HepG2 (cell line): ENCODE measurements at regions not wholly inside any gene's neighbourhood (a gene's known extent, or its start where the extent isn't known, plus 50 kb on each side); places are given as distances from the start of the nearest gene placed in this dataset.

Source experiments
- ATAC-seq: fragments of 200-7000 bp; cut with Tn5 transposase; 3 replicates; pipeline ENCODE4 v1.9.1; 2020; ENCODE audit warnings: mild to moderate bottlenecking, moderate library complexity
- BruUV-seq: library from RNA; stranded (reverse); fragments of 400-500 nt; replicated peaks from 2 replicates; lab custom pipeline; 2021; lab: Mats Ljungman, UMichigan
- CTCF ChIA-PET: fragments of 300-600 bp; formaldehyde crosslinking; extraction: SDS; loops from one replicate; lab custom pipeline; 2021; ENCODE audit warnings: low total read pairs, inconsistent platforms, low intra/inter-chr PET ratio; lab: Yijun Ruan, JAX
- POLR2A ChIA-PET: fragments of 350-600 bp; sonication (Branson Sonifier 250); formaldehyde crosslinking; loops from one replicate; lab custom pipeline; 2020; ENCODE audit warnings: antibody characterized with exemption, inconsistent platforms; lab: Yijun Ruan, JAX
- DNase-seq: peaks from one replicate; pipeline ENCODE4 v3.0.0-alpha.2; 2015; ENCODE audit warnings: low spot score
- FAIRE-seq: peaks from 3 replicates; lab custom pipeline; 2011; peaks lifted over from hg19 to GRCh38; lab: Jason Lieb, UNC
- H2AFZ ChIP-seq: one replicate; pipeline ENCODE4 v1.6.1; 2011; ENCODE audit warnings: low read length, inconsistent platforms
- H3K27ac ChIP-seq: fragments of 300-600 bp; 3 replicates; pipeline ENCODE4 v1.8.0; 2011; ENCODE audit warnings: mixed run types, mild to moderate bottlenecking, mixed read lengths, low read length, inconsistent platforms; ENCODE audit not compliant: insufficient read depth; ENCODE audit errors: extremely low read length
- H3K27me3 ChIP-seq, 2 experiments: fragments of 200-600 bp in 1 of 2; 2 replicates in 1 of 2; 3 replicates in 1 of 2; pipeline versions ENCODE4 v1.6.0 to v1.8.0; 2011; ENCODE audit warnings: low read length in 2 of 2, mild to moderate bottlenecking in 2 of 2, moderate library complexity in 2 of 2, inconsistent platforms in 1 of 2; ENCODE audit not compliant: insufficient read depth in 2 of 2, control insufficient read depth in 1 of 2
- H3K36me3 ChIP-seq, 2 experiments: fragments of 200-600 bp in 1 of 2; replicated peaks in 1 of 2; 2 replicates in 1 of 2; 3 replicates in 1 of 2; pipeline versions ENCODE4 v1.5.1 to v1.8.0; 2011; ENCODE audit warnings: low read length in 2 of 2, inconsistent platforms in 1 of 2; ENCODE audit not compliant: insufficient read depth in 2 of 2, control insufficient read depth in 1 of 2
- H3K4me1 ChIP-seq: 2 replicates; pipeline ENCODE4 v1.5.1; 2012; ENCODE audit warnings: low read length, inconsistent platforms; ENCODE audit not compliant: insufficient read depth
- H3K4me2 ChIP-seq: 2 replicates; pipeline ENCODE4 v1.6.0; 2011; ENCODE audit warnings: low read depth, low read length, inconsistent platforms
- H3K4me3 ChIP-seq, 3 experiments: fragments of 200-600 bp in 1 of 3; sonication (generic), shearing (Covaris generic) in 1 of 3; replicated peaks in 1 of 3; 2 replicates each; pipeline ENCODE4 v1.5.1; 2011 to 2016; ENCODE audit warnings: low read length in 3 of 3, inconsistent platforms in 2 of 3, low read depth in 2 of 3, mild to moderate bottlenecking in 2 of 3, control low read depth in 1 of 3, mixed read lengths in 1 of 3; ENCODE audit not compliant: insufficient read depth in 1 of 3
- H3K79me2 ChIP-seq: one replicate; pipeline ENCODE4 v1.6.1; 2011; ENCODE audit warnings: low read length, inconsistent platforms; ENCODE audit not compliant: insufficient read depth
- H3K9ac ChIP-seq: 2 replicates; pipeline ENCODE4 v1.6.0; 2011; ENCODE audit warnings: mild to moderate bottlenecking, low read depth, low read length, inconsistent platforms; ENCODE audit not compliant: insufficient read depth
- H3K9me3 ChIP-seq: 2 replicates; pipeline ENCODE4 v1.5.1; 2012; ENCODE audit warnings: mild to moderate bottlenecking, low read length
- H4K20me1 ChIP-seq: 2 replicates; pipeline ENCODE4 v1.6.0; 2011; ENCODE audit warnings: inconsistent platforms, mild to moderate bottlenecking, low read length, moderate library complexity; ENCODE audit not compliant: insufficient read depth
- BHLHE40 ChIP-seq: IDR thresholded peaks from 2 replicates; pipeline ENCODE4 v1.6.1; 2011; ENCODE audit warnings: low read length, improper control_type of control experiment
- IRX3 ChIP-seq: sonication (generic); formaldehyde crosslinking; IDR thresholded peaks from 2 replicates; pipeline ENCODE4 v1.8.1; 2023; ENCODE audit warnings: mild to moderate bottlenecking, low read depth, missing genetic modification reagents, borderline replicate concordance
- PCBP2 ChIP-seq: fragments of 200-400 bp; formaldehyde crosslinking; optimal IDR thresholded peaks from 2 replicates; pipeline ENCODE3; 2018; ENCODE audit warnings: low read length, low read depth; ENCODE audit not compliant: poor library complexity, severe bottlenecking
- RNF219 ChIP-seq: sonication (generic); formaldehyde crosslinking; IDR thresholded peaks from 2 replicates; pipeline ENCODE4 v1.5.0; 2020; ENCODE audit warnings: mild to moderate bottlenecking, missing genetic modification reagents
- TAF15 ChIP-seq: fragments of 200-400 bp; formaldehyde crosslinking; IDR thresholded peaks from one replicate; pipeline ENCODE4 v1.6.1; 2018; ENCODE audit warnings: mild to moderate bottlenecking, low read depth, low read length; ENCODE audit not compliant: poor library complexity, severe bottlenecking
- ZMAT3 ChIP-seq: sonication (generic); formaldehyde crosslinking; conservative IDR thresholded peaks from 2 replicates; pipeline ENCODE4 v1.7.0; 2021; ENCODE audit warnings: missing genetic modification reagents
- ZNF691 ChIP-seq: sonication (generic); formaldehyde crosslinking; IDR thresholded peaks from 2 replicates; pipeline ENCODE4 v1.4.0; 2020; ENCODE audit warnings: missing genetic modification reagents, low read depth, mild to moderate bottlenecking, borderline replicate concordance
- ZNF737 ChIP-seq: sonication (generic); formaldehyde crosslinking; IDR thresholded peaks from 2 replicates; pipeline ENCODE4 v1.5.0; 2020; ENCODE audit warnings: missing genetic modification reagents, mild to moderate bottlenecking, borderline replicate concordance
- WGBS: methylation state at CpG from one replicate; pipeline ENCODE4 v1.1.6; 2017; ENCODE audit warnings: low lambda C conversion rate; 5-methylcytosine and 5-hydroxymethylcytosine counted together
- in situ Hi-C: cut with HindIII; loops from 2 replicates; pipeline ENCODE4 v1.10.0; 2017; ENCODE audit warnings: low pct_unique_long_range_greater_than_20kb; ENCODE audit not compliant: extremely low pct_ligation_motif_present
- intact Hi-C: fragments of 100-400 bp; cut with micrococcal nuclease; formaldehyde crosslinking; loops from one replicate; pipeline ENCODE4 v1.10.0; 2022; ENCODE audit not compliant: unreplicated experiment

GRCh38 chr4:164358400-164358799 is 395.5 kb upstream of the SMIM31 start:
- no TSS peak for BruUV-seq
- Histone ChIP-seq H3K9ac (no peak overlapping the region), H3K27ac (no peak overlapping the region), H3K27me3 (no peaks in the 10 kb centered on the region), H3K79me2 (no peaks in the 10 kb centered on the region), H3K9me3 (no peaks in the 10 kb centered on the region), H3K4me1 (no peaks in the 10 kb centered on the region), H3K4me2 (no peak overlapping the region), H4K20me1 (no peaks in the 10 kb centered on the region), H3K36me3 (no peaks in the 10 kb centered on the region), H2AFZ (no peak overlapping the region), H3K4me3 (no peak overlapping the region)
- 5% methylated on average over 1 of the region's 1 CpG for WGBS
- ATAC-seq (no peak), DNase-seq (no peak), FAIRE-seq (no peak)
- no peak for TF ChIP-seq PCBP2
- TF ChIP-seq TAF15, result no peak
- TF ChIP-seq ZNF737 (CRISPR knock-in tag), result no peak
- no peak for TF ChIP-seq RNF219 (CRISPR knock-in tag)
- TF ChIP-seq BHLHE40, result no peak
- TF ChIP-seq ZNF691 (CRISPR knock-in tag), result no peak
- TF ChIP-seq ZMAT3 (CRISPR knock-in tag), result no peak
- TF ChIP-seq IRX3 (CRISPR knock-in tag), result no peak
- intact Hi-C loops (no loop called here), in situ Hi-C loops (no loop called here)
- ChIA-PET CTCF (no interaction called here), POLR2A (no interaction called here)
